Sigmoid colon (tissue), 4 donors: ENCODE measurements at regions not wholly inside any gene's neighbourhood (a gene's known extent, or its start where the extent isn't known, plus 50 kb on each side); places are given as distances from the start of the nearest gene placed in this dataset.

Experiments
- CTCF ChIP-seq, 4 experiments: fragments of 450-650 bp in 3 of 4; fragments of 200-600 bp in 1 of 4; IDR thresholded peaks; one replicate each; pipeline ENCODE4 v1.5.1; 2016 to 2019; ENCODE audit warnings: antibody characterized with exemption in 4 of 4, mild to moderate bottlenecking in 3 of 4, moderate library complexity in 2 of 4
- EP300 ChIP-seq, 4 donors: sonication (generic); formaldehyde crosslinking; IDR thresholded peaks; one replicate each; pipeline ENCODE4 v1.6.1; 2017; ENCODE audit warnings: antibody characterized with exemption in 4 of 4
- POLR2A ChIP-seq, 2 donors: fragments of 450-650 bp; IDR thresholded peaks; one replicate each; pipeline ENCODE4 v1.6.1; 2016; ENCODE audit warnings: antibody characterized with exemption in 2 of 2, mild to moderate bottlenecking in 2 of 2, moderate library complexity in 2 of 2

- TF ChIP-seq CTCF (IDR thresholded peaks at IDR 0.05) (no peak), POLR2A (IDR thresholded peaks at IDR 0.05) (no peak), EP300 (IDR thresholded peaks at IDR 0.05) (no peak)
Measured at GRCh38 chr13:40470660-40471059, 195.8 kb downstream of the FOXO1 start.
